ENCODE measurements at regions not wholly inside any gene's neighbourhood (a gene's known extent, or its start where the extent isn't known, plus 50 kb on each side); places are given as distances from the start of the nearest gene placed in this dataset.

- no peaks in the 10 kb centered on the region for H3K27me3 ChIP-seq (ENCODE audit: insufficient read depth, low read length)
- FAIRE-seq (peak; percentile 47), DNase-seq (ENCODE audit: low read depth) (peak; percentile 49)
- peak overlapping the region; percentile 17 for H3K27ac ChIP-seq (ENCODE audit: low read depth, low read length)
- TF ChIP-seq CTCF (IDR thresholded peaks at IDR 0.05; ENCODE audit: insufficient read depth, low read depth, low read length) (peak; percentile 8), EZH2 (IDR thresholded peaks at IDR 0.05; ENCODE audit: insufficient read depth, low read length) (no peak)
- no peaks in the 10 kb centered on the region for H3K4me1 ChIP-seq (ENCODE audit: insufficient read depth, low read length)
- H2AFZ ChIP-seq (ENCODE audit: low read depth, low read length) = peak overlapping the region; percentile 53
- H4K20me1 ChIP-seq (ENCODE audit: insufficient read depth, low read length) = no peaks in the 10 kb centered on the region
- H3K9ac ChIP-seq (ENCODE audit: low read length) = no peak overlapping the region
- H3K9me3 ChIP-seq (ENCODE audit: insufficient read depth, low read depth, low read length) = no peaks in the 10 kb centered on the region
- Mint-ChIP-seq H3K4me1 (ENCODE audit: low read depth, unreplicated experiment) (peaks cover 15% of the 10 kb centered on the region), H3K4me3 (ENCODE audit: unreplicated experiment) (no peak overlapping the region), H3K36me3 (ENCODE audit: low read depth, unreplicated experiment) (no peaks in the 10 kb centered on the region), H3K27ac (ENCODE audit: unreplicated experiment) (peak overlapping the region; percentile 94), H3K9me3 (ENCODE audit: unreplicated experiment) (no peaks in the 10 kb centered on the region), H3K27me3 (ENCODE audit: low read depth, unreplicated experiment) (no peaks in the 10 kb centered on the region)
- H3K4me2 ChIP-seq (ENCODE audit: low read length) = peak overlapping the region; percentile 30
- H3K36me3 ChIP-seq (ENCODE audit: insufficient read depth, low read length) = no peaks in the 10 kb centered on the region
- H3K79me2 ChIP-seq (ENCODE audit: insufficient read depth, low read length) = no peaks in the 10 kb centered on the region
- H3K4me3 ChIP-seq (ENCODE audit: insufficient read depth, low read depth, low read length) = no peak overlapping the region
Observed at GRCh38 chr6:114735025-114735735, 392.4 kb upstream of the HS3ST5 start.

- Mint-ChIP-seq H3K4me1 (ENCODE audit: low read depth, unreplicated experiment) (peaks cover 15% of the 10 kb centered on the region), H3K4me3 (ENCODE audit: unreplicated experiment) (no peak overlapping the region), H3K9me3 (ENCODE audit: unreplicated experiment) (no peaks in the 10 kb centered on the region), H3K27ac (ENCODE audit: unreplicated experiment) (no peak overlapping the region), H3K36me3 (ENCODE audit: low read depth, unreplicated experiment) (no peaks in the 10 kb centered on the region), H3K27me3 (ENCODE audit: low read depth, unreplicated experiment) (no peaks in the 10 kb centered on the region)
- no peak overlapping the region for H3K27ac ChIP-seq (ENCODE audit: low read depth, low read length)
- DNase-seq (ENCODE audit: low read depth) (no peak), FAIRE-seq (no peak)
- no peak overlapping the region for H3K4me2 ChIP-seq (ENCODE audit: low read length)
- H3K4me3 ChIP-seq (ENCODE audit: insufficient read depth, low read depth, low read length) = no peak overlapping the region
- no peaks in the 10 kb centered on the region for H3K79me2 ChIP-seq (ENCODE audit: insufficient read depth, low read length)
- no peaks in the 10 kb centered on the region for H3K9me3 ChIP-seq (ENCODE audit: insufficient read depth, low read depth, low read length)
- no peaks in the 10 kb centered on the region for H3K4me1 ChIP-seq (ENCODE audit: insufficient read depth, low read length)
- no peak for TF ChIP-seq CTCF (IDR thresholded peaks at IDR 0.05; ENCODE audit: insufficient read depth, low read depth, low read length)
- no peak for TF ChIP-seq EZH2 (IDR thresholded peaks at IDR 0.05; ENCODE audit: insufficient read depth, low read length)
- H3K36me3 ChIP-seq (ENCODE audit: insufficient read depth, low read length) = no peaks in the 10 kb centered on the region
- H3K27me3 ChIP-seq (ENCODE audit: insufficient read depth, low read length) = no peaks in the 10 kb centered on the region
- H3K9ac ChIP-seq (ENCODE audit: low read length) = no peak overlapping the region
- no peaks in the 10 kb centered on the region for H4K20me1 ChIP-seq (ENCODE audit: insufficient read depth, low read length)
- H2AFZ ChIP-seq (ENCODE audit: low read depth, low read length) = no peak overlapping the region
Observed at GRCh38 chr6:114733596-114733995, 390.8 kb upstream of the HS3ST5 start.

GRCh38 chr6:114718716-114719270 lies 376.0 kb upstream of the HS3ST5 start:
- Histone ChIP-seq H3K27ac (ENCODE audit: low read depth, low read length) (no peak overlapping the region), H3K4me2 (ENCODE audit: low read length) (no peak overlapping the region), H3K9me3 (ENCODE audit: insufficient read depth, low read depth, low read length) (no peaks in the 10 kb centered on the region), H3K9ac (ENCODE audit: low read length) (no peak overlapping the region), H3K79me2 (ENCODE audit: insufficient read depth, low read length) (no peaks in the 10 kb centered on the region), H3K4me3 (ENCODE audit: insufficient read depth, low read depth, low read length) (no peak overlapping the region), H3K36me3 (ENCODE audit: insufficient read depth, low read length) (no peaks in the 10 kb centered on the region), H4K20me1 (ENCODE audit: insufficient read depth, low read length) (no peaks in the 10 kb centered on the region), H3K4me1 (ENCODE audit: insufficient read depth, low read length) (no peaks in the 10 kb centered on the region), H3K27me3 (ENCODE audit: insufficient read depth, low read length) (no peaks in the 10 kb centered on the region), H2AFZ (ENCODE audit: low read depth, low read length) (no peak overlapping the region)
- no peaks in the 10 kb centered on the region for H3K4me1 Mint-ChIP-seq (ENCODE audit: low read depth, unreplicated experiment)
- H3K27ac Mint-ChIP-seq (ENCODE audit: unreplicated experiment) = peak overlapping the region; percentile 5
- H3K27me3 Mint-ChIP-seq (ENCODE audit: low read depth, unreplicated experiment) = no peaks in the 10 kb centered on the region
- H3K36me3 Mint-ChIP-seq (ENCODE audit: low read depth, unreplicated experiment) = no peaks in the 10 kb centered on the region
- FAIRE-seq (no peak), DNase-seq (ENCODE audit: low read depth) (no peak)
- no peak overlapping the region for H3K4me3 Mint-ChIP-seq (ENCODE audit: unreplicated experiment)
- TF ChIP-seq EZH2 (IDR thresholded peaks at IDR 0.05; ENCODE audit: insufficient read depth, low read length) (no peak), CTCF (IDR thresholded peaks at IDR 0.05; ENCODE audit: insufficient read depth, low read depth, low read length) (no peak)
- H3K9me3 Mint-ChIP-seq (ENCODE audit: unreplicated experiment) = no peaks in the 10 kb centered on the region

Data from astrocyte (in vitro differentiated cells and primary cell).